Neuronal stem cell (in vitro differentiated cells): ENCODE measurements at regions not wholly inside any gene's neighbourhood (a gene's known extent, or its start where the extent isn't known, plus 50 kb on each side); places are given as distances from the start of the nearest gene placed in this dataset.

Experiments used
- DNase-seq: peaks from one replicate; pipeline ENCODE4 v3.0.0-alpha.2; 2013; ENCODE audit warnings: low spot score
- H2AFZ ChIP-seq: one replicate; pipeline ENCODE4 v1.6.1; 2013; ENCODE audit warnings: mild to moderate bottlenecking, low read length, inconsistent platforms
- H2AK5ac ChIP-seq: 2 replicates; pipeline ENCODE4 v1.6.1; 2013; ENCODE audit warnings: low read depth, mild to moderate bottlenecking, inconsistent platforms, low read length, moderate library complexity, mixed read lengths
- H2BK120ac ChIP-seq: 2 replicates; pipeline ENCODE4 v1.6.1; 2013; ENCODE audit warnings: low read depth, mild to moderate bottlenecking, inconsistent platforms, low read length, moderate library complexity, mixed read lengths
- H2BK12ac ChIP-seq: one replicate; pipeline ENCODE4 v1.6.1; 2013; ENCODE audit warnings: low read length, inconsistent platforms
- H2BK15ac ChIP-seq: 2 replicates; pipeline ENCODE4 v1.6.1; 2013; ENCODE audit warnings: mild to moderate bottlenecking, low read length, inconsistent platforms, mixed read lengths
- H2BK5ac ChIP-seq: one replicate; pipeline ENCODE4 v1.6.1; 2013; ENCODE audit warnings: inconsistent platforms, mild to moderate bottlenecking, low read length, moderate library complexity
- H3K14ac ChIP-seq: one replicate; pipeline ENCODE4 v1.6.1; 2013; ENCODE audit warnings: low read length, inconsistent platforms
- H3K18ac ChIP-seq: 2 replicates; pipeline ENCODE4 v1.6.1; 2013; ENCODE audit warnings: low read length, inconsistent platforms
- H3K23ac ChIP-seq: 2 replicates; pipeline ENCODE4 v1.6.1; 2013; ENCODE audit warnings: low read depth, mild to moderate bottlenecking, mixed read lengths, low read length, inconsistent platforms; ENCODE audit not compliant: poor library complexity
- H3K27ac ChIP-seq: replicated peaks from 3 replicates; pipeline ENCODE4 v1.5.1; 2013; ENCODE audit warnings: low read length, inconsistent platforms
- H3K27me3 ChIP-seq, 3 experiments: 2 replicates each; pipeline ENCODE4 v1.6.1; 2013; ENCODE audit warnings: low read length in 3 of 3, mild to moderate bottlenecking in 2 of 3, inconsistent platforms in 1 of 3, low read depth in 1 of 3, mixed read lengths in 1 of 3, moderate library complexity in 1 of 3; ENCODE audit not compliant: control insufficient read depth in 3 of 3, insufficient read depth in 3 of 3
- H3K36me3 ChIP-seq, 2 donors: replicated peaks in 1 of 2; 2 replicates each; pipeline ENCODE4 v1.6.1; 2013; ENCODE audit warnings: low read length in 2 of 2; ENCODE audit not compliant: control insufficient read depth in 2 of 2, insufficient read depth in 2 of 2
- H3K4ac ChIP-seq: 2 replicates; pipeline ENCODE4 v1.6.1; 2013; ENCODE audit warnings: inconsistent platforms, mild to moderate bottlenecking, low read length, moderate library complexity
- H3K4me1 ChIP-seq, 2 donors: 1 replicate in 1 of 2; 2 replicates in 1 of 2; pipeline ENCODE4 v1.6.1; 2013; ENCODE audit warnings: low read length in 2 of 2, low read depth in 1 of 2; ENCODE audit not compliant: control insufficient read depth in 2 of 2, insufficient read depth in 1 of 2
- H3K4me2 ChIP-seq: one replicate; pipeline ENCODE4 v1.6.1; 2013; ENCODE audit warnings: mild to moderate bottlenecking, low read length, inconsistent platforms; ENCODE audit not compliant: insufficient read depth, poor library complexity, severe bottlenecking
- H3K4me3 ChIP-seq, 2 donors: 2 replicates each; pipeline ENCODE4 v1.5.1; 2013; ENCODE audit warnings: low read length in 2 of 2, mild to moderate bottlenecking in 2 of 2, inconsistent platforms in 1 of 2, moderate library complexity in 1 of 2
- H3K79me1 ChIP-seq: one replicate; pipeline ENCODE4 v1.6.1; 2013; ENCODE audit warnings: low read depth, mild to moderate bottlenecking, inconsistent platforms, low read length, moderate library complexity
- H3K9ac ChIP-seq: one replicate; pipeline ENCODE4 v1.6.1; 2013; ENCODE audit warnings: mild to moderate bottlenecking, low read depth, low read length, inconsistent platforms; ENCODE audit not compliant: poor library complexity
- H3K9me3 ChIP-seq, 2 donors: replicated peaks in 1 of 2; 2 replicates each; pipeline versions ENCODE3 to v1.6.1; 2013; ENCODE audit warnings: low read length in 2 of 2, mild to moderate bottlenecking in 2 of 2, inconsistent platforms in 1 of 2, low read depth in 1 of 2, mixed read lengths in 1 of 2, moderate library complexity in 1 of 2; ENCODE audit not compliant: control insufficient read depth in 2 of 2, insufficient read depth in 1 of 2
- H4K8ac ChIP-seq: one replicate; pipeline ENCODE4 v1.6.1; 2013; ENCODE audit warnings: low read depth, mild to moderate bottlenecking, inconsistent platforms, low read length, moderate library complexity
- H4K91ac ChIP-seq: one replicate; pipeline ENCODE4 v1.6.1; 2013; ENCODE audit warnings: low read length, low read depth, mild to moderate bottlenecking, inconsistent platforms; ENCODE audit not compliant: poor library complexity
- WGBS, 2 donors: extraction: QIAGEN DNeasy Blood & Tissue Kit; methylation state at CpG; one replicate each; pipeline ENCODE4 v1.1.7; 2013; ENCODE audit warnings: missing lambda C conversion rate in 2 of 2, mixed read lengths in 1 of 2; ENCODE audit not compliant: insufficient read length in 2 of 2, insufficient replicate concordance in 1 of 2; ENCODE audit errors: extremely low coverage in 2 of 2; 5-methylcytosine and 5-hydroxymethylcytosine counted together

DNA sequence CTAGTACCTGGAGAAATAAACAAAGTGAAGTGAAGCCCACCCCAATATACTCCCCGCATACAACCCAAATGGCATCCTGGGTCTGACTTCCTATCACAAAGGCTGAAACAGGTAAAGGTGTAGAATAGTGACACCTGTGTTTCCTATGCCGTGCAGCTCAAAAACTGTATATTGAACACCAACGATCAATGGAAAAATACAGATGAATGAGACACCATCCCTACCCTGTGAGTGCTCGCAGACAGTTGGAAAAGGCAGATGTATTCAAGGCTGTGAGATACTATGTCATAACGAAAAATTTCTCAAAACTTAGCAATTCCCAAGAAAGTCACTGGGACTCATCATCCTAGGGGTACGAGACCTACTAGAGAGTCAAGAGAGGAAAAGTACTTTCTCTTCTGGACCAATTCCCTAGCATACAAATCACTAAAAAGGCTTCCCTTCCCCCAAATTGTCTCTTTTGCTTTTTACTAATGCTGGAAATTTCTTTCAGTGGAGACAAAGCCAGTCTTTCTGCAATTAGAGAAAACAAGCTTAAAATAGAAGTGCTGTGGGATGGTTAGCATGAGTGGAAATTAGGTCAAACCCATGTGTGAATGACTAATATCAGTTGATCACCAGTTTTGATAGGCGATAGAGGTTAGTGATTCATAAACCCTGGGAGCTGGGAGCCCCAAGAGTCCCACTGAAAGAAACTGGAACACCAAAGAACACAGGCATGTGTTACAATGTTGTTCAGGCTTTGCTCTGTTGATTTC lies 249.7 kb downstream of the SPTSSA start:
- H2AK5ac ChIP-seq: no peak overlapping the region
- no peak overlapping the region for H3K27ac ChIP-seq
- no peak overlapping the region for H2BK15ac ChIP-seq
- H2AFZ ChIP-seq: no peak overlapping the region
- no peak overlapping the region for H4K91ac ChIP-seq
- H2BK120ac ChIP-seq: no peak overlapping the region
- DNase-seq: no peak
- H2BK5ac ChIP-seq: no peak overlapping the region
- no peak overlapping the region for H3K23ac ChIP-seq
- no peaks in the 10 kb centered on the region for H3K36me3 ChIP-seq
- WGBS, 2 donors: no CpG with 5 or more reads among the region's 7 CpGs
- H2BK12ac ChIP-seq: no peak overlapping the region
- no peak overlapping the region for H3K4me2 ChIP-seq
- no peak overlapping the region for H3K9ac ChIP-seq
- H3K4ac ChIP-seq: no peak overlapping the region
- peaks cover 0 to 21% (median 0%) of the 10 kb centered on the region in 3 experiments for H3K27me3 ChIP-seq
- no peak overlapping the region for H3K4me3 ChIP-seq
- no peaks in the 10 kb centered on the region for H3K79me1 ChIP-seq
- H3K9me3 ChIP-seq: no peaks in the 10 kb centered on the region
- no peak overlapping the region for H3K18ac ChIP-seq
- H4K8ac ChIP-seq: no peak overlapping the region
- no peak overlapping the region for H3K14ac ChIP-seq
- no peaks in the 10 kb centered on the region for H3K4me1 ChIP-seq

DNA sequence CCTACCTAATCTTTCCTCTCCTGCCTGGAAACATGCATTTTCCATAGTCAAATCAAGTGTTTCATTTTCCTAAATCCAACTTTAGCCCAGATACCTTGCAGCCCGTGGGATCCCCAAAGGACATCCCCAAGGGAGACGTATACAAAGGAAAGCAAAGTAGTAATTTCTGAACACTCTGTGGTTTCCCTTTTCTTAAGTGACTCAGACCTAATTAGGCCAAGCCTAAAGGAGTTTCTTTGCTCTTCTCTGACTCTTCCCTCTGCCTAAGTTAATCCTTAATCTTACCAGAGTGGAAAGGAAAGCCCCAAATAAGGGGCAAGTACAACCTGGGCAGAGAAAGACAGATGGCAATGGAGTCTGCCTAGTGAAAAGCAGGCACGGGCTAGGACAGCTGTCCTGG lies 250.3 kb downstream of the SPTSSA start:
- no peak overlapping the region for H3K4me3 ChIP-seq

DNA sequence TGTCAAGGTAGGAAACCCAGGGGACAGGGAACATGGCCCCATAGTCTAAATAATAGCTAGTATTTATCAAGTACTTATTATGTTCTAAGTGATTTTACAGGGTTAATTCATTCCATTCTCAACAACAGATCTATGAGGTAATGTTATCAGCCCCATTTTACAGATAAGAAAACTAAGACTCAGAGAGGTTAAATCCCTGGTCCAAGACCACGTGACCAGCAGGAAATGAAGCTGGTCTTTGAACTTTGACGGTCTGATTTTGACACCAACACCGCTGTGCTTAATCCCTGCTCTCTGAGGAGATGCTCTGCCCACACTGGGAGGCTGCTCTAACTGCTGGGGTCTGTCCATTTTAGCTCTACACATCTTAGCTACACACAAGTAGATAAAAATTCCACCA lies 253.5 kb downstream of the SPTSSA start:
- Histone ChIP-seq H3K14ac (no peak overlapping the region), H3K23ac (no peak overlapping the region), H3K4me2 (no peak overlapping the region), H3K79me1 (no peaks in the 10 kb centered on the region), H3K9ac (no peak overlapping the region), H2BK15ac (no peak overlapping the region), H3K4me3 (no peak overlapping the region), H4K91ac (no peak overlapping the region), H2AK5ac (no peak overlapping the region), H3K27me3 (peaks cover 0 to 17% (median 0%) of the 10 kb centered on the region in 3 experiments), H3K9me3 (no peaks in the 10 kb centered on the region), H3K18ac (no peak overlapping the region), H3K36me3 (no peaks in the 10 kb centered on the region), H2AFZ (no peak overlapping the region), H2BK5ac (no peak overlapping the region), H3K4ac (no peak overlapping the region), H4K8ac (no peak overlapping the region), H3K27ac (no peak overlapping the region), H3K4me1 (no peaks in the 10 kb centered on the region), H2BK120ac (no peak overlapping the region), H2BK12ac (no peak overlapping the region)
- no CpG with 5 or more reads among the region's 3 CpGs for WGBS, 2 donors
- DNase-seq: no peak

More for the DNA sequence above, 250.3 kb downstream of the SPTSSA start:
- no CpG with 5 or more reads among the region's 3 CpGs for WGBS, 2 donors
- no peak overlapping the region for H4K8ac ChIP-seq
- no peaks in the 10 kb centered on the region for H3K9me3 ChIP-seq
- no peak overlapping the region for H2BK120ac ChIP-seq
- no peak overlapping the region for H3K14ac ChIP-seq
- H2BK12ac ChIP-seq: no peak overlapping the region
- no peak overlapping the region for H2AK5ac ChIP-seq
- H3K27ac ChIP-seq: no peak overlapping the region
- no peak overlapping the region for H3K18ac ChIP-seq
- H2BK15ac ChIP-seq: no peak overlapping the region
- peaks cover 0 to 21% (median 0%) of the 10 kb centered on the region in 3 experiments for H3K27me3 ChIP-seq
- no peaks in the 10 kb centered on the region for H3K4me1 ChIP-seq
- no peak overlapping the region for H3K4ac ChIP-seq
- H3K36me3 ChIP-seq: no peaks in the 10 kb centered on the region
- H2AFZ ChIP-seq: no peak overlapping the region
- H3K9ac ChIP-seq: no peak overlapping the region
- H3K79me1 ChIP-seq: no peaks in the 10 kb centered on the region
- H3K23ac ChIP-seq: no peak overlapping the region
- H3K4me2 ChIP-seq: no peak overlapping the region
- H4K91ac ChIP-seq: no peak overlapping the region
- no peak for DNase-seq
- no peak overlapping the region for H2BK5ac ChIP-seq

DNA sequence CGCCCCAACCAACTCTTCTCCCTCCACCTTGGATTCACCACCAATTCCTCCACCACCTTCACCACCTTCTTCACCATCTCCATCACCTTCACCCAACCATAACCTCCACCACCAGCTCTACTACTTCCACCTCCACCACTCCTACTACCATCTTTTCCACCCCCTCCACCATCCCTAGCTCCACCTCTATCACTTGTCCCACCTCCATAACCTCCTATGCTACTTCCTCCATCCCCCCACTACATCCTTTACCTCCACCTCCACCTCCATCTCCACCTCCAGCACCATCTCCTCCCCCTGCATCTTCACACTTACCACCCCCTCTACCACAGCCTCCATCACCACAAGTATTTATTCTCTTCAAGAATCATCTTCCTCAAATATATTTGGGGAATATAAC lies 254.9 kb upstream of the EGLN3 start:
- WGBS, 2 donors: 100% methylated on average over 1 of the region's 1 CpG; no CpG with 5 or more reads in 1 of the 2 donors
- no peaks in the 10 kb centered on the region for H3K9me3 ChIP-seq

More for the DNA sequence above, 254.9 kb upstream of the EGLN3 start:
- Histone ChIP-seq H3K4ac (no peak overlapping the region), H3K9ac (no peak overlapping the region), H3K4me3 (no peak overlapping the region), H4K8ac (no peak overlapping the region), H2BK120ac (no peak overlapping the region), H2BK12ac (no peak overlapping the region), H3K4me2 (no peak overlapping the region), H2AFZ (no peak overlapping the region), H3K27me3 (peaks cover 0 to 8% (median 0%) of the 10 kb centered on the region in 3 experiments), H3K14ac (no peak overlapping the region), H3K79me1 (no peaks in the 10 kb centered on the region), H2BK5ac (no peak overlapping the region), H3K4me1 (no peaks in the 10 kb centered on the region), H3K36me3 (no peaks in the 10 kb centered on the region), H4K91ac (no peak overlapping the region), H3K18ac (no peak overlapping the region), H2BK15ac (no peak overlapping the region), H3K23ac (no peak overlapping the region), H2AK5ac (no peak overlapping the region), H3K27ac (no peak overlapping the region)
- DNase-seq: no peak
